Esophagus squamous epithelium (tissue), 5 donors: ENCODE measurements at regions not wholly inside any gene's neighbourhood (a gene's known extent, or its start where the extent isn't known, plus 50 kb on each side); places are given as distances from the start of the nearest gene placed in this dataset.

Experiments used
- DNase-seq: peaks from one replicate; lab custom pipeline; 2025; lab: John Stamatoyannopoulos, UW
- H3K27ac ChIP-seq, 4 donors: fragments of 200-600 bp; sonication (generic); one replicate each; pipeline ENCODE4 v1.5.1; 2016 to 2019; ENCODE audit warnings: mild to moderate bottlenecking in 1 of 4
- H3K27me3 ChIP-seq, 4 donors: fragments of 200-600 bp; sonication (generic); 1 replicate in 3 of 4; 2 replicates in 1 of 4; pipeline versions ENCODE4 v1.5.1 to v1.6.0; 2017 to 2021; ENCODE audit warnings: antibody characterized with exemption in 1 of 4
- H3K36me3 ChIP-seq, 3 donors: fragments of 200-600 bp; sonication (generic); one replicate each; pipeline ENCODE4 v1.5.1; 2016 to 2019
- H3K4me1 ChIP-seq, 3 donors: fragments of 200-600 bp; sonication (generic); one replicate each; pipeline ENCODE4 v1.5.1; 2017 to 2019
- H3K4me3 ChIP-seq, 4 donors: fragments of 200-600 bp; sonication (generic); 1 replicate in 3 of 4; 2 replicates in 1 of 4; pipeline ENCODE4 v1.5.1; 2016 to 2019; ENCODE audit warnings: mild to moderate bottlenecking in 2 of 4, moderate library complexity in 1 of 4
- H3K9me3 ChIP-seq, 3 donors: fragments of 200-600 bp; sonication (generic); one replicate each; pipeline ENCODE4 v1.5.1; 2016 to 2019
- CTCF ChIP-seq, 6 experiments: fragments of 450-650 bp in 4 of 6; fragments of 200-600 bp in 2 of 6; sonication (generic) in 2 of 6; IDR thresholded peaks; one replicate each; pipeline ENCODE4 v1.5.1; 2016 to 2019; ENCODE audit warnings: antibody characterized with exemption in 6 of 6, mild to moderate bottlenecking in 4 of 6, moderate library complexity in 4 of 6
- POLR2A ChIP-seq, 4 donors: fragments of 450-650 bp; IDR thresholded peaks; one replicate each; pipeline ENCODE4 v1.6.1; 2017; ENCODE audit warnings: antibody characterized with exemption in 4 of 4, mild to moderate bottlenecking in 4 of 4, moderate library complexity in 3 of 4
- WGBS, 2 donors: methylation state at CpG; one replicate each; pipeline ENCODE4 v1.1.5; 2018; 5-methylcytosine and 5-hydroxymethylcytosine counted together
- intact Hi-C: fragments of 100-400 bp; cut with DNase I; formaldehyde crosslinking; loops from one replicate; pipeline ENCODE4 v1.15.0; 2022
- donor health status: DM: yes; HTN: yes; CAD: no.

DNA sequence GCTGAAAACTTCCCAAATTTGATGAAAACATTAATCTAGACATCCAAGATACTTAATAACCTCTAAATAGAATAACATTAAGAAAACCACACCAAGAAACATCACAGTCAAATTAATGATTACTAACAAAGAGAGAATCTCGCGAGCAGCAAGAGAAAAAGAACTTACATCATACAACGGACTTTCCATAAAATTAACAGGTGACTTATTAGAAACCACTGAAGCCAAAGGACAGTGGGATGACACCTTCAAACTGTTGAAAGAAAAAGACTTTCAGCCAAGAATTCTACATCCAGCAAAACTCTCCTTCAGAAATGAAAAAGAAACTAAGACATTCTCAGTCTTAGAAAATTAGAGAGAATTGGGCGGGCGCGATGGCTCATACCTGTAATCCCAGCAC lies 232.0 kb downstream of the SNCA start:
- peaks cover 0 to 2% (median 0%) of the 10 kb centered on the region in 4 donors for H3K27me3 ChIP-seq
- TF ChIP-seq POLR2A (IDR thresholded peaks at IDR 0.05): no peak
- TF ChIP-seq CTCF (IDR thresholded peaks at IDR 0.05): no peak
- intact Hi-C loops: no loop called here
- H3K36me3 ChIP-seq: no peaks in the 10 kb centered on the region
- H3K27ac ChIP-seq: no peak overlapping the region
- 88 to 90% methylated on average over 6 of the region's 6 CpGs for whole genome bisulfite sequencing, 2 donors
- no peaks in the 10 kb centered on the region for H3K9me3 ChIP-seq
- DNase-seq: no peak
- no peaks in the 10 kb centered on the region for H3K4me1 ChIP-seq
- no peak overlapping the region for H3K4me3 ChIP-seq

DNA sequence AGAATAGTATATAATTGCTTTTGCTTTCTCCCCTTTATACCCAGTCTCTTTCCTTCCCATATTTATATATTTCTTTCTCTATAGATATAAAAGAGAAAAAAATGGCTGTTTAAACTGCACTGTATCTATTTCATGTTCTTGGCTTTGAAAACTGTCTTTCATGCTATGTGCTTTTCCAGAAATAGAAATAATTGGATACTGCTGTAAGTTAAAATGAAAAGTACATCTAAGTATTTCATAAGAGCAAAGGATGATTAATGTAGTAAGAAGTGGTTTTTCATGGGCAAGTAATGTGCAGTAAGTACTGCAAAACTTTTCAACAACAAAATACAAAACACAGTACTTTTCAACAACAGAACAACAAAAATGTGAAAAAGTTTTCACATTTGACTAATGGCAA lies 237.9 kb downstream of the SNCA start:
- H3K4me3 ChIP-seq: no peak overlapping the region
- TF ChIP-seq POLR2A (IDR thresholded peaks at IDR 0.05): no peak
- DNase-seq: no peak
- no peaks in the 10 kb centered on the region for H3K36me3 ChIP-seq
- H3K27me3 ChIP-seq: peaks cover 0 to 2% (median 0%) of the 10 kb centered on the region in 4 donors
- no peaks in the 10 kb centered on the region for H3K9me3 ChIP-seq
- H3K27ac ChIP-seq: no peak overlapping the region
- no peaks in the 10 kb centered on the region for H3K4me1 ChIP-seq
- intact Hi-C loops: no loop called here

- Histone ChIP-seq H3K9me3 (no peaks in the 10 kb centered on the region), H3K4me1 (no peaks in the 10 kb centered on the region), H3K27ac (no peak overlapping the region), H3K27me3 (peaks cover 0 to 2% (median 0%) of the 10 kb centered on the region in 4 donors), H3K4me3 (no peak overlapping the region), H3K36me3 (no peaks in the 10 kb centered on the region)
- TF ChIP-seq POLR2A (IDR thresholded peaks at IDR 0.05): no peak
- peak in 3 of 6 experiments; percentile 18 to 40 (median 26) for TF ChIP-seq CTCF (IDR thresholded peaks at IDR 0.05)
- WGBS, 2 donors: 42 to 70% methylated on average over 1 of the region's 1 CpG
- intact Hi-C loops: no loop called here
- DNase-seq: no peak
Observed at GRCh38 chr4:89598602-89599001, 238.4 kb downstream of the SNCA start.

- no peak for TF ChIP-seq CTCF (IDR thresholded peaks at IDR 0.05)
- no peak for TF ChIP-seq POLR2A (IDR thresholded peaks at IDR 0.05)
- Histone ChIP-seq H3K4me1 (no peaks in the 10 kb centered on the region), H3K27me3 (no peaks in the 10 kb centered on the region), H3K36me3 (no peaks in the 10 kb centered on the region), H3K4me3 (no peak overlapping the region), H3K27ac (no peak overlapping the region), H3K9me3 (no peaks in the 10 kb centered on the region)
- WGBS, 2 donors: 58 to 71% methylated on average over 6 of the region's 6 CpGs
- intact Hi-C loops: no loop called here
- no peak for DNase-seq
Observed at GRCh38 chr4:89595125-89595789, 241.7 kb downstream of the SNCA start.

GRCh38 chr4:89590128-89590527 lies 246.8 kb downstream of the SNCA start:
- no peaks in the 10 kb centered on the region for H3K36me3 ChIP-seq
- no peaks in the 10 kb centered on the region for H3K9me3 ChIP-seq
- no peaks in the 10 kb centered on the region for H3K4me1 ChIP-seq
- no peaks in the 10 kb centered on the region for H3K27me3 ChIP-seq
- no peak for DNase-seq
- H3K4me3 ChIP-seq: no peak overlapping the region
- H3K27ac ChIP-seq: no peak overlapping the region
- WGBS, 2 donors: 54 to 90% methylated on average over 2 of the region's 2 CpGs
- intact Hi-C loops: no loop called here
- TF ChIP-seq POLR2A (IDR thresholded peaks at IDR 0.05): no peak
- no peak for TF ChIP-seq CTCF (IDR thresholded peaks at IDR 0.05)

GRCh38 chr4:89588421-89588820 lies 248.5 kb downstream of the SNCA start:
- H3K9me3 ChIP-seq: no peaks in the 10 kb centered on the region
- DNase-seq: no peak
- TF ChIP-seq CTCF (IDR thresholded peaks at IDR 0.05): no peak
- TF ChIP-seq POLR2A (IDR thresholded peaks at IDR 0.05): no peak
- WGBS, 2 donors: 58 to 67% methylated on average over 1 of the region's 1 CpG
- no peaks in the 10 kb centered on the region for H3K27me3 ChIP-seq
- no peaks in the 10 kb centered on the region for H3K4me1 ChIP-seq
- H3K4me3 ChIP-seq: no peak overlapping the region
- intact Hi-C loops: no loop called here
- no peaks in the 10 kb centered on the region for H3K36me3 ChIP-seq
- H3K27ac ChIP-seq: no peak overlapping the region
